SK-N-SH (cell line): ENCODE measurements at regions not wholly inside any gene's neighbourhood (a gene's known extent, or its start where the extent isn't known, plus 50 kb on each side); places are given as distances from the start of the nearest gene placed in this dataset.

Experiments used
- CTCF ChIA-PET: fragments of 300-600, 350-600 bp; formaldehyde crosslinking; extraction: SDS; loops from one replicate; lab custom pipeline; 2021; lab: Yijun Ruan, JAX
- POLR2A ChIA-PET: fragments of 350-600 bp; sonication (Branson Sonifier 250); formaldehyde crosslinking; extraction: SDS; loops from one replicate; lab custom pipeline; 2020; ENCODE audit warnings: antibody characterized with exemption, inconsistent platforms; lab: Yijun Ruan, JAX
- DNase-seq: peaks from one replicate; pipeline ENCODE4 v3.0.0; 2012
- H2AFZ ChIP-seq: fragments of 200-600 bp; sonication (generic); 2 replicates; pipeline ENCODE4 v1.8.1; 2016; ENCODE audit warnings: antibody characterized with exemption, mild to moderate bottlenecking, low read depth
- H3F3A ChIP-seq: fragments of 200-600 bp; sonication (generic); replicated peaks from 2 replicates; pipeline ENCODE3; 2016; ENCODE audit warnings: antibody characterized with exemption, mild to moderate bottlenecking; ENCODE audit not compliant: insufficient read depth
- H3K27ac ChIP-seq, 2 experiments: fragments of 200-500 bp in 1 of 2; fragments of 200-600 bp in 1 of 2; sonication (Bioruptor generic) in 1 of 2; sonication (generic), shearing (Covaris generic) in 1 of 2; 2 replicates each; pipeline versions ENCODE4 v1.5.1 to v1.6.1; 2014 to 2016; ENCODE audit warnings: low read depth in 2 of 2, inconsistent platforms in 1 of 2, low read length in 1 of 2, mild to moderate bottlenecking in 1 of 2, mixed read lengths in 1 of 2
- H3K27me3 ChIP-seq: fragments of 200-600 bp; sonication (generic), shearing (Covaris generic); 2 replicates; pipeline ENCODE4 v1.6.1; 2016; ENCODE audit warnings: mixed run types; ENCODE audit not compliant: insufficient read depth
- H3K36me3 ChIP-seq, 2 experiments: fragments of 200-500 bp in 1 of 2; fragments of 200-600 bp in 1 of 2; sonication (Bioruptor generic) in 1 of 2; sonication (generic) in 1 of 2; replicated peaks in 1 of 2; 2 replicates each; pipeline versions ENCODE3 to v1.5.1; 2014 to 2016; ENCODE audit warnings: low read length in 1 of 2, mild to moderate bottlenecking in 1 of 2; ENCODE audit not compliant: insufficient read depth in 2 of 2, control insufficient read depth in 1 of 2
- H3K4me1 ChIP-seq, 2 experiments: fragments of 200-500 bp in 1 of 2; fragments of 200-600 bp in 1 of 2; sonication (Bioruptor generic) in 1 of 2; sonication (generic), shearing (Covaris generic) in 1 of 2; 2 replicates each; pipeline versions ENCODE4 v1.5.1 to v1.6.1; 2014 to 2016; ENCODE audit warnings: low read depth in 1 of 2, low read length in 1 of 2, mixed run types in 1 of 2; ENCODE audit not compliant: insufficient read depth in 2 of 2, control insufficient read depth in 1 of 2
- H3K4me2 ChIP-seq: fragments of 200-600 bp; sonication (generic), shearing (Covaris generic); 2 replicates; pipeline ENCODE4 v1.6.1; 2017; ENCODE audit warnings: mixed run types
- H3K4me3 ChIP-seq, 2 experiments: fragments of 200-500 bp in 1 of 2; fragments of 200-600 bp in 1 of 2; sonication (Bioruptor generic) in 1 of 2; sonication (generic), shearing (Covaris generic) in 1 of 2; 2 replicates each; pipeline versions ENCODE4 v1.5.1 to v1.8.1; 2014 to 2016; ENCODE audit warnings: low read depth in 2 of 2, inconsistent platforms in 1 of 2, low read length in 1 of 2, mild to moderate bottlenecking in 1 of 2, mixed read lengths in 1 of 2, moderate library complexity in 1 of 2
- H3K79me2 ChIP-seq: fragments of 200-600 bp; sonication (generic); 2 replicates; pipeline ENCODE4 v1.8.1; 2017; ENCODE audit warnings: mild to moderate bottlenecking; ENCODE audit not compliant: insufficient read depth
- H3K9ac ChIP-seq: fragments of 200-600 bp; sonication (generic); 2 replicates; pipeline ENCODE4 v1.6.1; 2017; ENCODE audit warnings: mixed run types
- H3K9me2 ChIP-seq: fragments of 200-600 bp; sonication (generic); 2 replicates; pipeline ENCODE4 v1.6.1; 2017; ENCODE audit warnings: mixed run types
- H3K9me3 ChIP-seq: fragments of 200-600 bp; sonication (generic); 2 replicates; pipeline ENCODE4 v1.6.1; 2017; ENCODE audit warnings: mixed run types, mild to moderate bottlenecking, moderate library complexity
- H4K20me1 ChIP-seq: fragments of 200-600 bp; sonication (generic); 2 replicates; pipeline ENCODE4 v1.6.1; 2017; ENCODE audit warnings: mild to moderate bottlenecking, mixed run types; ENCODE audit not compliant: insufficient read depth
- CHD2 ChIP-seq: fragments of 150-350 bp; IDR thresholded peaks from 2 replicates; pipeline ENCODE4 v1.6.1; 2018; ENCODE audit warnings: low read length; ENCODE audit not compliant: partially characterized antibody
- ELF1 ChIP-seq: IDR thresholded peaks from 2 replicates; pipeline ENCODE4 v1.4.0; 2012
- EP300 ChIP-seq, 2 experiments: IDR thresholded peaks; 2 replicates each; pipeline versions ENCODE4 v1.4.0 to v1.6.1; 2012; ENCODE audit warnings: borderline replicate concordance in 1 of 2, low read depth in 1 of 2, low read length in 1 of 2
- FOSL2 ChIP-seq: IDR thresholded peaks from 2 replicates; pipeline ENCODE4 v1.4.0; 2012; ENCODE audit warnings: low read depth, mild to moderate bottlenecking, moderate library complexity, borderline replicate concordance
- FOXJ3 ChIP-seq: sonication (generic); formaldehyde crosslinking; IDR thresholded peaks from 2 replicates; pipeline ENCODE4 v1.5.1; 2020; ENCODE audit warnings: mild to moderate bottlenecking, missing genetic modification reagents
- GABPA ChIP-seq: IDR thresholded peaks from 2 replicates; pipeline ENCODE4 v1.4.0; 2012; ENCODE audit warnings: low read depth, mild to moderate bottlenecking
- GATA2 ChIP-seq: sonication (generic); formaldehyde crosslinking; IDR thresholded peaks from 2 replicates; pipeline ENCODE4 v1.5.0; 2020; ENCODE audit warnings: mild to moderate bottlenecking, missing genetic modification reagents
- IRF3 ChIP-seq: fragments of 150-350 bp; IDR thresholded peaks from 2 replicates; pipeline ENCODE4 v1.6.1; 2016; ENCODE audit warnings: mild to moderate bottlenecking, low read depth, low read length
- MAX ChIP-seq: IDR thresholded peaks from 2 replicates; pipeline ENCODE4 v1.4.0; 2012; ENCODE audit warnings: low read depth
- NRF1 ChIP-seq: IDR thresholded peaks from 2 replicates; pipeline ENCODE4 v1.6.1; 2012; ENCODE audit warnings: low read depth, mild to moderate bottlenecking, low read length
- PBX3 ChIP-seq: IDR thresholded peaks from 2 replicates; pipeline ENCODE4; 2012
- RAD21 ChIP-seq: IDR thresholded peaks from 2 replicates; pipeline ENCODE4 v1.6.1; 2012; ENCODE audit warnings: mild to moderate bottlenecking, low read length
- REST ChIP-seq: IDR thresholded peaks from 2 replicates; pipeline ENCODE4 v1.6.1; 2012; ENCODE audit warnings: mild to moderate bottlenecking, low read depth, low read length, moderate library complexity
- RFX5 ChIP-seq: IDR thresholded peaks from 2 replicates; pipeline ENCODE4 v1.6.1; 2012; ENCODE audit warnings: mild to moderate bottlenecking, improper control_type of control experiment, low read length
- RXRA ChIP-seq: IDR thresholded peaks from 2 replicates; pipeline ENCODE4 v1.4.0; 2012; ENCODE audit warnings: low read depth, mild to moderate bottlenecking, borderline replicate concordance
- TAF1 ChIP-seq: IDR thresholded peaks from 2 replicates; pipeline ENCODE4 v1.6.1; 2012; ENCODE audit warnings: low read depth, mild to moderate bottlenecking, low read length, moderate library complexity, borderline replicate concordance
- TCF12 ChIP-seq: IDR thresholded peaks from 2 replicates; pipeline ENCODE4 v1.4.0; 2012
- TEAD4 ChIP-seq: IDR thresholded peaks from 2 replicates; pipeline ENCODE4 v1.4.0; 2012; ENCODE audit warnings: mild to moderate bottlenecking, borderline replicate concordance; ENCODE audit not compliant: insufficient read depth
- USF2 ChIP-seq: fragments of 150-350 bp; IDR thresholded peaks from 2 replicates; pipeline ENCODE4 v1.6.1; 2017; ENCODE audit warnings: antibody characterized with exemption, low read length, low read depth, borderline replicate concordance
- YY1 ChIP-seq: IDR thresholded peaks from 2 replicates; pipeline ENCODE4 v1.4.0; 2012; ENCODE audit warnings: low read depth, mild to moderate bottlenecking
- WGBS: methylation state at CpG from one replicate; pipeline ENCODE4 v1.1.6; 2017; ENCODE audit warnings: low lambda C conversion rate; 5-methylcytosine and 5-hydroxymethylcytosine counted together

GRCh38 chr3:36650271-36650671 lies 114.1 kb downstream of the DCLK3 start (continued):
- no peak for TF ChIP-seq IRF3
- no peak for TF ChIP-seq RFX5
- TF ChIP-seq GABPA, result no peak
- TF ChIP-seq TAF1, result no peak
- TF ChIP-seq RXRA, result peak; percentile 58; the same call in 1 of the 2 replicates
- no peak for TF ChIP-seq CHD2
- 0 out of 2 replicates have a peak, but pooled peaks have one; percentile 23 for TF ChIP-seq TEAD4
- TF ChIP-seq FOXJ3 (CRISPR knock-in tag), result no peak
- no peak for TF ChIP-seq ELF1
- TF ChIP-seq MAX, result no peak
- TF ChIP-seq RAD21, result no peak
- no peak for TF ChIP-seq REST
- TF ChIP-seq USF2, result no peak
- peak; percentile 28 for TF ChIP-seq TCF12
- no peak for TF ChIP-seq YY1

GRCh38 chr3:36649125-36649524 lies 115.2 kb downstream of the DCLK3 start:
- Histone ChIP-seq H3K27ac (peak overlapping the region; percentile 55 to 77; a peak in 3 of 4 replicates), H3K36me3 (no peaks in the 10 kb centered on the region), H3F3A (peaks cover 33% of the 10 kb centered on the region), H3K27me3 (no peaks in the 10 kb centered on the region), H3K9ac (peak overlapping the region; percentile 22; the same call in 1 of the 2 replicates), H3K4me3 (no peak overlapping the region), H3K9me2 (no peaks in the 10 kb centered on the region), H3K4me1 (peaks cover 0 to 27% of the 10 kb centered on the region in 2 experiments), H3K79me2 (no peaks in the 10 kb centered on the region), H4K20me1 (no peaks in the 10 kb centered on the region), H2AFZ (no peak overlapping the region), H3K4me2 (peak overlapping the region; percentile 35), H3K9me3 (no peaks in the 10 kb centered on the region)
- CTCF ChIA-PET, result interaction anchor here (1.3 kb wide), 1 partner anchor 51 kb away, joined by 3 read pairs; no protein-coding TSS in a partner anchor
- TF ChIP-seq NRF1 (no peak), TAF1 (no peak), RXRA (no peak), EP300 (IDR thresholded peaks at IDR 0.05; ENCODE audit: borderline replicate concordance in 1 of 2, low read depth in 1 of 2, low read length in 1 of 2) (no peak), ELF1 (no peak), PBX3 (no peak), GATA2 (CRISPR knock-in tag) (no peak), REST (no peak), FOSL2 (no peak)
- WGBS, result 91% methylated on average over 1 of the region's 1 CpG
- POLR2A ChIA-PET, result no interaction called here
- no peak for DNase-seq
